Esophagus muscularis mucosa (tissue), 4 donors: ENCODE measurements at regions not wholly inside any gene's neighbourhood (a gene's known extent, or its start where the extent isn't known, plus 50 kb on each side); places are given as distances from the start of the nearest gene placed in this dataset.
A peak's percentile ranks its signal among the peaks of the same experiment; 100 is the strongest.

Experiments used
- DNase-seq: peaks from one replicate; pipeline ENCODE4 v3.0.0-alpha.2; 2017; ENCODE audit errors: extremely low spot score
- H3K27ac ChIP-seq, 4 donors: fragments of 200-600 bp; sonication (generic); replicated peaks in 1 of 4; 1 replicate in 3 of 4; 2 replicates in 1 of 4; pipeline ENCODE4 v1.5.1; 2016 to 2019; ENCODE audit warnings: mild to moderate bottlenecking in 1 of 4
- H3K27me3 ChIP-seq, 4 donors: fragments of 200-600 bp; sonication (generic); one replicate each; pipeline versions ENCODE4 v1.5.1 to v1.6.0; 2016 to 2019
- H3K36me3 ChIP-seq, 4 donors: fragments of 200-600 bp; sonication (generic); one replicate each; pipeline ENCODE4 v1.5.1; 2016 to 2019
- H3K4me1 ChIP-seq, 4 donors: fragments of 200-600 bp; sonication (generic); one replicate each; pipeline ENCODE4 v1.5.1; 2016 to 2019
- H3K4me3 ChIP-seq, 4 donors: fragments of 200-600 bp; sonication (generic); 1 replicate in 2 of 4; 2 replicates in 2 of 4; pipeline ENCODE4 v1.5.1; 2016 to 2019; ENCODE audit warnings: mild to moderate bottlenecking in 4 of 4, moderate library complexity in 1 of 4
- H3K9me3 ChIP-seq, 4 donors: fragments of 200-600 bp; sonication (generic); 1 replicate in 3 of 4; 2 replicates in 1 of 4; pipeline ENCODE4 v1.5.1; 2016 to 2019
- EP300 ChIP-seq: sonication (generic); formaldehyde crosslinking; IDR thresholded peaks from one replicate; pipeline ENCODE4 v1.6.1; 2017; ENCODE audit warnings: antibody characterized with exemption
- POLR2A ChIP-seq: fragments of 450-650 bp; IDR thresholded peaks from one replicate; pipeline ENCODE4 v1.6.1; 2017; ENCODE audit warnings: antibody characterized with exemption, moderate library complexity, mild to moderate bottlenecking, low read depth
- POLR2AphosphoS5 ChIP-seq, 2 donors: sonication (generic); formaldehyde crosslinking; IDR thresholded peaks; one replicate each; pipeline ENCODE4 v1.6.1; 2017; ENCODE audit warnings: antibody characterized with exemption in 2 of 2
- WGBS: methylation state at CpG from one replicate; pipeline ENCODE4 v1.1.5; 2018; 5-methylcytosine and 5-hydroxymethylcytosine counted together
- intact Hi-C: fragments of 100-400 bp; cut with DNase I; formaldehyde crosslinking; loops from one replicate; pipeline ENCODE4 v1.15.1; 2023
- TF ChIP-seq, protein P1 (sequence below), 3 experiments: fragments of 200-600 bp in 2 of 3; fragments of 450-650 bp in 1 of 3; sonication (generic) in 2 of 3; IDR thresholded peaks; one replicate each; pipeline ENCODE4 v1.5.1; 2017 to 2019; ENCODE audit warnings: antibody characterized with exemption in 3 of 3, mild to moderate bottlenecking in 2 of 3, moderate library complexity in 1 of 3

DNA sequence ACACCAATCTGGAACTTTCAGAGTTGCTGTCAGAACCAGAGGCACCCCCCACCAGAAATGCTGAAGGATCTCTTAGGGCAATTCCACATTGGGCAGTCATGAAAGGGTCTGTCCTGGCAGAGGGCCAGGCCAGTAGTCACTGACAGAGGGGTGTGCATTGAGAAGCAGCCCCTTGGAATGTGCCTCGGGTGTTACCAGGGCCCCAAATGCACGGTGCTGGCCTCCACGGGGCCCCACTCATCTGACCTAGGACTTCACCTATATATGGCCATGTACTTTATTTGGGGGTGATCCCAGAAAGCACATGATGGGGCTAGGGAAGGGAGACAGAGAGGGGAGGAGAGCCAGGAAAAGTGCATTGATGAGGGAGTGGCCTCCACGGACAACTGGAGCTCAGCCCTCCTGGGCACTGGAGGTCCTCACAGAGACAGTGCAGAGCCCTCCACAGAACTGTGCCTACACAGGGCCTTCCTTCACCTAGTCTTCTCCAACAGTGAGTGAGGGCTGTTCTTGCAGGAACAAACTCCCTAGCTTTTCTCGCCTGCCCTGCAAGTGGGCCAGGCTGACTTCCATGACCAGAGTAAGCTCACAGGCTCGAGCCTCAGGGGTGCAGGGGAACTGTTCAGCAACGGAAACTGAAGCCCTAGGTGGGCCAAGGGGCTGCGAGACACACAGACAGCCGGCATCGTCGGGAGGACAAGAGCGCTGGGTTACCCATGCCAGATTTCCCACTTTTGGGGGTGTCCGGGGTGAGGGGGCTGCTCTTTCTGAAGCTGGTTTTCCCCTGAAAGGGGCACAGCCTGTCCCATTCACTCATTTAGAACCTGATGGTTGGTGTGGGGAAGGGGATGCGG is 136.2 kb downstream of the HMX1 start:
- intact Hi-C loops, result no loop called here
- Histone ChIP-seq H3K36me3 (no peaks in the 10 kb centered on the region), H3K9me3 (peaks cover 0 to 19% (median 2%) of the 10 kb centered on the region in 4 donors), H3K4me1 (no peaks in the 10 kb centered on the region), H3K4me3 (no peak overlapping the region), H3K27ac (no peak overlapping the region), H3K27me3 (peaks cover 0 to 3% (median 0%) of the 10 kb centered on the region in 4 donors)
- TF ChIP-seq, protein P1, sequence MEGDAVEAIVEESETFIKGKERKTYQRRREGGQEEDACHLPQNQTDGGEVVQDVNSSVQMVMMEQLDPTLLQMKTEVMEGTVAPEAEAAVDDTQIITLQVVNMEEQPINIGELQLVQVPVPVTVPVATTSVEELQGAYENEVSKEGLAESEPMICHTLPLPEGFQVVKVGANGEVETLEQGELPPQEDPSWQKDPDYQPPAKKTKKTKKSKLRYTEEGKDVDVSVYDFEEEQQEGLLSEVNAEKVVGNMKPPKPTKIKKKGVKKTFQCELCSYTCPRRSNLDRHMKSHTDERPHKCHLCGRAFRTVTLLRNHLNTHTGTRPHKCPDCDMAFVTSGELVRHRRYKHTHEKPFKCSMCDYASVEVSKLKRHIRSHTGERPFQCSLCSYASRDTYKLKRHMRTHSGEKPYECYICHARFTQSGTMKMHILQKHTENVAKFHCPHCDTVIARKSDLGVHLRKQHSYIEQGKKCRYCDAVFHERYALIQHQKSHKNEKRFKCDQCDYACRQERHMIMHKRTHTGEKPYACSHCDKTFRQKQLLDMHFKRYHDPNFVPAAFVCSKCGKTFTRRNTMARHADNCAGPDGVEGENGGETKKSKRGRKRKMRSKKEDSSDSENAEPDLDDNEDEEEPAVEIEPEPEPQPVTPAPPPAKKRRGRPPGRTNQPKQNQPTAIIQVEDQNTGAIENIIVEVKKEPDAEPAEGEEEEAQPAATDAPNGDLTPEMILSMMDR (IDR thresholded peaks at IDR 0.05), result no peak
- TF ChIP-seq POLR2A, result no peak
- TF ChIP-seq EP300, result no peak
- no peak for TF ChIP-seq POLR2AphosphoS5 (IDR thresholded peaks at IDR 0.05)
- DNase-seq, result peak; percentile 90
- 80% methylated on average over 8 of the region's 14 CpGs for WGBS

DNA sequence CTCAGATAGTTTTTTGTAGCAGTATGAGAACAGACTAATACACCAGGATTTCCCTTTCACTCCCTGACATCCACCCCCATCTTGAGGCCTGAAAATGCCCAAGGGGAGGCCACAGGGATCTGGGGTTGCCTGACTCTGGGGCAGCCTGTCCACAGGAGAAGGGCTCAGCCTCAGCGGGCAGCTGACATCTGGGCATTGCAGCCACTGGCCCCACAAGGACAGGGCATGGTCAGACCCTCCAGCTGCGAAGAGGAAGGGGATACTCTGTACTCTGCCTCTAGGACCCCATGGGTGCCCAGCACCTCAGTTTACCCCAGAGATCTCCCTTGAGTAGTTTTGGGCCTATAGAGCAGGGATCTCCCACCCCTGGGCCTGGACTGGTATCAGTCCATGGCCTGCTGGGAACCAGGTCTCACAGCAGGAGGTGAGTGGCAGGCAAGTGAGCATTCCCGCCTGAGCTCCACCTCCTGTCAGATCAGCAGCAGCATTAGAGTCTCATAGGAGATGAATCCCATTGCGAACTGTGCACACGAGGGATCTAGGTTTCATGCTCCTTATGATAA is 138.9 kb downstream of the HMX1 start:
- Histone ChIP-seq H3K9me3 (peaks cover 0 to 19% (median 2%) of the 10 kb centered on the region in 4 donors), H3K4me1 (no peaks in the 10 kb centered on the region), H3K4me3 (no peak overlapping the region), H3K27me3 (peaks cover 0 to 17% (median 0%) of the 10 kb centered on the region in 4 donors), H3K27ac (no peak overlapping the region), H3K36me3 (no peaks in the 10 kb centered on the region)
- intact Hi-C loops, result no loop called here
- WGBS, result 89% methylated on average over 4 of the region's 5 CpGs
- TF ChIP-seq, protein P1 (IDR thresholded peaks at IDR 0.05), result no peak
- no peak for TF ChIP-seq POLR2A
- DNase-seq, result peak; percentile 85

DNA sequence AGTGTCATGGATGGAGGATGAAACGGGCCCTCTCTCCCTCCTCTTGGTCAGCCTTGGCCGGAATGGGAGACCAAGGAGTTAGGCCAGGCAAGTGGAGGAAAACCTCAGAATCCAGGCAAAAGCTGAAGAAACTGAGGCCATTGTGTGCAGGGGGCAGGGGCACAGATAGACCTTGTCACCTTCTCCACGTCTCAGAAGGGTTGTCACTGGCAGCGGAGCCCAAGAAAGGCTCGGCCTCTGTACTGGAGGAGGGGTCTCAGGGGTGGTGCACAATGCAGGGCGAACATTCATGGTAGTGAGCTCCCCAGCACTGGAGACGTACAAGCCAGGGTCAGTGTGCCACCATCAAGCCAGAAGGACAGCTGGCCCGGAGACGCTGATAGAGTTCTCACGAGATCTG is 139.5 kb downstream of the CPZ start:
- no peaks in the 10 kb centered on the region for H3K4me1 ChIP-seq
- H3K9me3 ChIP-seq, result peaks cover 0 to 19% (median 2%) of the 10 kb centered on the region in 4 donors
- 63% methylated on average over 8 of the region's 10 CpGs for WGBS
- H3K36me3 ChIP-seq, result no peaks in the 10 kb centered on the region
- intact Hi-C loops, result no loop called here
- DNase-seq, result peak; percentile 78
- H3K27me3 ChIP-seq, result peaks cover 0 to 24% (median 0%) of the 10 kb centered on the region in 4 donors
- TF ChIP-seq, protein P1 (IDR thresholded peaks at IDR 0.05), result no peak
- no peak for TF ChIP-seq POLR2AphosphoS5 (IDR thresholded peaks at IDR 0.05)
- no peak for TF ChIP-seq EP300
- TF ChIP-seq POLR2A, result no peak
- H3K4me3 ChIP-seq, result no peak overlapping the region
- no peak overlapping the region for H3K27ac ChIP-seq

DNA sequence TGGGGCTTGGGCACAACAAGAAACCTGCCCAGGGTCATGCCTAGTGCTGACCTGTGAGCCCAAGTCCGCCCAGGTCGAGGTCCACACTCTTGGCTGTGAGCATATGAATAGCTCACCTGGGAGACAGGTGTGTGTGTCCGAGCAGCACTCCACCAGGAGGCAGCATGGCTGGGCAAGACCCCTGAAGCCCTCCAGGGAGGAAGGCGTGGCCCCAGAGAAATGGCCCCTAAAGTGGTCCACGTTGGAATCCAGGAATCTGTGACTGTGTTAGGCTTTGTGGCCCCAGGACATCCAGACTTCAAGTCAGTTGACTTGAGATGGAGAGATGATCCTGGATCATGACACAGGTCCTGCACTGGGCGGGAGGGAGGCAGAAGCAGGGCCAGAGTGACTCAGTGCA is 138.8 kb downstream of the CPZ start:
- no peak overlapping the region for H3K27ac ChIP-seq
- intact Hi-C loops, result no loop called here
- H3K27me3 ChIP-seq, result peaks cover 0 to 30% (median 0%) of the 10 kb centered on the region in 4 donors
- 70% methylated on average over 3 of the region's 6 CpGs for WGBS
- TF ChIP-seq POLR2A (no peak), POLR2AphosphoS5 (IDR thresholded peaks at IDR 0.05) (no peak), EP300 (no peak)
- TF ChIP-seq, protein P1 (IDR thresholded peaks at IDR 0.05), result no peak
- H3K36me3 ChIP-seq, result no peaks in the 10 kb centered on the region
- peak; percentile 70 for DNase-seq
- H3K4me3 ChIP-seq, result no peak overlapping the region
- H3K9me3 ChIP-seq, result peaks cover 0 to 19% (median 2%) of the 10 kb centered on the region in 4 donors
- no peaks in the 10 kb centered on the region for H3K4me1 ChIP-seq
